Lower lobe of right lung (tissue), 2 donors: ENCODE measurements at regions not wholly inside any gene's neighbourhood (a gene's known extent, or its start where the extent isn't known, plus 50 kb on each side); places are given as distances from the start of the nearest gene placed in this dataset.

Experiments
- ATAC-seq, 2 donors: fragments of 200-7000 bp; cut with Tn5 transposase; one replicate each; pipeline ENCODE4 v1.9.1; 2020 to 2022; ENCODE audit warnings: mild to moderate bottlenecking in 2 of 2, moderate library complexity in 2 of 2
- DNase-seq: peaks from one replicate; pipeline ENCODE4 v3.0.0-alpha.2; 2020
- H3K27ac ChIP-seq: fragments of 200-600 bp; one replicate; pipeline ENCODE4 v1.8.0; 2022
- H3K27me3 ChIP-seq: fragments of 200-600 bp; one replicate; pipeline ENCODE4 v1.8.0; 2022; ENCODE audit warnings: low read depth
- H3K36me3 ChIP-seq: fragments of 200-600 bp; one replicate; pipeline ENCODE4 v1.8.0; 2022; ENCODE audit warnings: mild to moderate bottlenecking
- H3K4me1 ChIP-seq: fragments of 200-600 bp; one replicate; pipeline ENCODE4 v1.8.0; 2022
- H3K4me3 ChIP-seq: fragments of 200-600 bp; one replicate; pipeline ENCODE4 v1.8.0; 2022; ENCODE audit warnings: mild to moderate bottlenecking
- H3K9me3 ChIP-seq: fragments of 200-600 bp; one replicate; pipeline ENCODE4 v1.8.0; 2022
- intact Hi-C: fragments of 100-400 bp; cut with DNase I; formaldehyde crosslinking; loops from one replicate; pipeline ENCODE4 v1.11.0; 2022
- TF ChIP-seq, protein P1 (sequence below): fragments of 200-600 bp; IDR thresholded peaks from one replicate; pipeline ENCODE4 v1.8.0; 2022; ENCODE audit warnings: antibody characterized with exemption, mild to moderate bottlenecking
- donor health status: DM: no; HTN: yes; CAD: no; lungs with severe emphysema.

DNA sequence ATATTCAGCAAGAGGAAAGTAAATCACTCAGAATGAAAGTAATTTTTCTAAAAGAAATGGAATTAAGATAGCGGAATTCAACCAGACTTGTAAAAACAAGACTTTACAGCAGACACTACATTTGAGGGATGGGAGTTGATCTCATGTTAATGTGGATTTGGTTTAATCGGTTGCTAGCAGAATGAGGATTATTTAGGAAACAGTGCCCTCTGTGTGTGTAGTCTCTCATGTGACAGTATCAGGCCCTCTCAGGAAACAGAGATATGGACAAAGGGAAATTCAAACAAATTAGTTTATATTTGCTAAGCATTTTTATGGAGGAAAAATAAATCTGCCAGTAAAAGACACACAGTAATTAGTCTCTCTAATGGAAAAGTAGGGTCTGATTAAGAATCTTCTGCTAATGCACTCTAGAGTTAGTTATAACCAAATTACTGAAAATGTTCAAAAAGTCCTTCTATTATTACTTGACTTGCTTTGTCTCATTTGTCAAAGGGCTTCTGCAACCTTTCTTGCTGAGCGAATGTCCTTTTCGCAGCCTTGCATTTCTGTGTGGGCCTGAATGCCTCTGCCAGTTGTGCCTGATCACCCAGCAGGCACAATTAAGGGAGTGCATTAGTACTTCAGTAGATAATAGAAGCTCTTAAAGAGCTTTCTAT lies 1282.3 kb upstream of the TENM3 start:
- Histone ChIP-seq H3K4me3 (no peak overlapping the region), H3K4me1 (no peaks in the 10 kb centered on the region), H3K9me3 (no peaks in the 10 kb centered on the region), H3K27ac (no peak overlapping the region), H3K27me3 (no peaks in the 10 kb centered on the region), H3K36me3 (no peaks in the 10 kb centered on the region)
- intact Hi-C loops, result no loop called here
- no peak for ATAC-seq
- no peak for DNase-seq
- TF ChIP-seq, protein P1, sequence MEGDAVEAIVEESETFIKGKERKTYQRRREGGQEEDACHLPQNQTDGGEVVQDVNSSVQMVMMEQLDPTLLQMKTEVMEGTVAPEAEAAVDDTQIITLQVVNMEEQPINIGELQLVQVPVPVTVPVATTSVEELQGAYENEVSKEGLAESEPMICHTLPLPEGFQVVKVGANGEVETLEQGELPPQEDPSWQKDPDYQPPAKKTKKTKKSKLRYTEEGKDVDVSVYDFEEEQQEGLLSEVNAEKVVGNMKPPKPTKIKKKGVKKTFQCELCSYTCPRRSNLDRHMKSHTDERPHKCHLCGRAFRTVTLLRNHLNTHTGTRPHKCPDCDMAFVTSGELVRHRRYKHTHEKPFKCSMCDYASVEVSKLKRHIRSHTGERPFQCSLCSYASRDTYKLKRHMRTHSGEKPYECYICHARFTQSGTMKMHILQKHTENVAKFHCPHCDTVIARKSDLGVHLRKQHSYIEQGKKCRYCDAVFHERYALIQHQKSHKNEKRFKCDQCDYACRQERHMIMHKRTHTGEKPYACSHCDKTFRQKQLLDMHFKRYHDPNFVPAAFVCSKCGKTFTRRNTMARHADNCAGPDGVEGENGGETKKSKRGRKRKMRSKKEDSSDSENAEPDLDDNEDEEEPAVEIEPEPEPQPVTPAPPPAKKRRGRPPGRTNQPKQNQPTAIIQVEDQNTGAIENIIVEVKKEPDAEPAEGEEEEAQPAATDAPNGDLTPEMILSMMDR, result no peak

GRCh38 chr4:180962268-180962667 lies 1280.9 kb upstream of the TENM3 start:
- DNase-seq (no peak), ATAC-seq (no peak)
- Histone ChIP-seq H3K4me1 (no peaks in the 10 kb centered on the region), H3K27me3 (no peaks in the 10 kb centered on the region), H3K9me3 (no peaks in the 10 kb centered on the region), H3K36me3 (no peaks in the 10 kb centered on the region), H3K27ac (no peak overlapping the region), H3K4me3 (no peak overlapping the region)
- intact Hi-C loops, result no loop called here
- TF ChIP-seq, protein P1, result no peak

DNA sequence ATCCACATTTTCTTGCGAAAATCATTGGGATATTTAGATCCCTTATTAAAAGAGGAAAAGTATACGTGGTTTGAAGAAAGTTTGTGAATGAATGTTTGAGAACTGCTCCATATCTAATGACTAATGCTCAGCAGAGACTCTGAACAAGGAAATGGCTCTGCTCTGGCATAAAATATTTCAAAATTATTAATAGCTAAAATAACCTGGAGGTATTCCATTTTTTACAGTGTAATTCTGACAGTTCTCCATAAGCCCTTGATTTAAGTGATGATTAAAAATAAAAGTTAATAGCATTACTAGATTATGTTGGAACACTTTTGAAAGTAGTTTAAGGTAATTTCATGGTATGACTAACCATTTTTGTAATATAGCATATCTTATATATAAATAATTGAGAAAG lies 1276.9 kb upstream of the TENM3 start:
- no peaks in the 10 kb centered on the region for H3K9me3 ChIP-seq
- DNase-seq (no peak), ATAC-seq (no peak)
- TF ChIP-seq, protein P1, result no peak
- no peak overlapping the region for H3K4me3 ChIP-seq
- H3K4me1 ChIP-seq, result no peaks in the 10 kb centered on the region
- no peaks in the 10 kb centered on the region for H3K36me3 ChIP-seq
- intact Hi-C loops, result no loop called here
- H3K27ac ChIP-seq, result no peak overlapping the region
- no peaks in the 10 kb centered on the region for H3K27me3 ChIP-seq

DNA sequence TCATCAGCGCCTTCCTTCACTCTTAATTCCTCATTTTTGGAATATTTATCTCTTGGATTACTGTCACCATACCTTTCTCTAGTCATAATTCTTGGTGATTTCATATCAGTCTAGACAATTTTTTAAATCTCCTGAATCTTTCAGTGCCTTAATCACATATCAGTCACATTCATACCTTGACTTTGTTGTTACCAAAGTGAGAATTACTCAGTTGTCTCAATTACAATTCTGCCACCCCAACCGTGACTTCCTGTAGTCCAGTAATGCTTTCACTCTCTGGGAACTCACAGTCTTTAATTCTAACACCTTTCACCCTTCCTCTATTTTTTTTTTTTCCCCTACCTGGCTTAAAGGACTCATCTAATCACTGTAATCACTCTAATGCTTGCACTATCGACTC lies 1275.3 kb upstream of the TENM3 start:
- TF ChIP-seq, protein P1, result no peak
- intact Hi-C loops, result no loop called here
- Histone ChIP-seq H3K9me3 (no peaks in the 10 kb centered on the region), H3K4me3 (no peak overlapping the region), H3K36me3 (no peaks in the 10 kb centered on the region), H3K4me1 (no peaks in the 10 kb centered on the region), H3K27me3 (no peaks in the 10 kb centered on the region), H3K27ac (no peak overlapping the region)
- DNase-seq (no peak), ATAC-seq (no peak)

- ATAC-seq (no peak), DNase-seq (no peak)
- no peak overlapping the region for H3K27ac ChIP-seq
- H3K27me3 ChIP-seq, result no peaks in the 10 kb centered on the region
- TF ChIP-seq, protein P1, result no peak
- H3K9me3 ChIP-seq, result no peaks in the 10 kb centered on the region
- H3K36me3 ChIP-seq, result no peaks in the 10 kb centered on the region
- no peaks in the 10 kb centered on the region for H3K4me1 ChIP-seq
- intact Hi-C loops, result no loop called here
- H3K4me3 ChIP-seq, result no peak overlapping the region
These were observed 1269.3 kb upstream of the TENM3 start for GRCh38 chr4:180973894-180974293.

DNA sequence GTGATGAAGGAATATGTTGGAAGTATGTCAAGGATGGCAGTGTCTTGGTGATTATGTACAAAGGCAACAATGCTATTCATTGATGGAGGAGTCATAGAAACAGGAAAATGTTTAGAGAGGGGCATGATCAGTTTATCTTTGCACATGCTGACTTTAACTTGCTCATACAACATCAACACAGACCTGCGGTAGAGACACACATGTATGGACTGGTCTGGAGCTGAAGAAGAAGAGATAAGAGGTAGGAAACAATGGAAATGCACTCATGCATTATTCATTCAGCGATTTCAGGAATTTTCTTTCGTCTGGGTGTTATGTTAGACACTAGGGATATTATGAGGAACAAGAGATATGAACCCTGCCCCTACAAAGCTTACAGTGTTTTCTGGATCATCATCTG lies 1252.3 kb upstream of the TENM3 start:
- TF ChIP-seq, protein P1, result no peak
- DNase-seq (no peak), ATAC-seq (no peak)
- Histone ChIP-seq H3K36me3 (no peaks in the 10 kb centered on the region), H3K27me3 (no peaks in the 10 kb centered on the region), H3K27ac (no peak overlapping the region), H3K4me1 (no peaks in the 10 kb centered on the region), H3K4me3 (no peak overlapping the region), H3K9me3 (no peaks in the 10 kb centered on the region)
- intact Hi-C loops, result no loop called here
